Esophagus (tissue), 2 donors: ENCODE measurements at regions not wholly inside any gene's neighbourhood (a gene's known extent, or its start where the extent isn't known, plus 50 kb on each side); places are given as distances from the start of the nearest gene placed in this dataset.
"Not testable (repeated sequence)": the region's sequence is repeated elsewhere in the genome, so short reads cannot be mapped to it uniquely, and the experiment has no call there.

Experiments
- H3K27ac ChIP-seq, 2 donors: one replicate each; pipeline ENCODE4 v1.5.1; 2013; ENCODE audit warnings: low read depth in 2 of 2, mild to moderate bottlenecking in 2 of 2, inconsistent platforms in 1 of 2, low read length in 1 of 2, moderate library complexity in 1 of 2
- H3K27me3 ChIP-seq, 2 donors: one replicate each; pipeline ENCODE4 v1.6.1; 2013; ENCODE audit warnings: low read length in 2 of 2, control low read depth in 1 of 2, mild to moderate bottlenecking in 1 of 2; ENCODE audit not compliant: insufficient read depth in 2 of 2, control insufficient read depth in 1 of 2
- H3K36me3 ChIP-seq, 2 donors: one replicate each; pipeline ENCODE4 v1.6.1; 2013; ENCODE audit warnings: low read length in 1 of 2; ENCODE audit not compliant: control insufficient read depth in 2 of 2, insufficient read depth in 2 of 2
- H3K4me1 ChIP-seq, 2 donors: one replicate each; pipeline ENCODE4 v1.6.1; 2013; ENCODE audit warnings: low read length in 1 of 2; ENCODE audit not compliant: control insufficient read depth in 2 of 2, insufficient read depth in 2 of 2
- H3K4me3 ChIP-seq, 2 donors: one replicate each; pipeline ENCODE4 v1.5.1; 2013; ENCODE audit warnings: low read length in 2 of 2, mild to moderate bottlenecking in 2 of 2, low read depth in 1 of 2, moderate library complexity in 1 of 2
- H3K9me3 ChIP-seq, 2 donors: one replicate each; pipeline ENCODE4 v1.6.1; 2013; ENCODE audit warnings: mild to moderate bottlenecking in 2 of 2, low read depth in 1 of 2, low read length in 1 of 2, moderate library complexity in 1 of 2; ENCODE audit not compliant: control insufficient read depth in 2 of 2, insufficient read depth in 1 of 2
- WGBS, 2 donors: extraction: QIAGEN DNeasy Blood & Tissue Kit; methylation state at CpG; one replicate each; pipeline ENCODE4 v1.1.7; 2013; 5-methylcytosine and 5-hydroxymethylcytosine counted together
- donor health status: healthy with polysubstance abuse.
- donor health status: Bipolar disorder and iron deficiency.

DNA sequence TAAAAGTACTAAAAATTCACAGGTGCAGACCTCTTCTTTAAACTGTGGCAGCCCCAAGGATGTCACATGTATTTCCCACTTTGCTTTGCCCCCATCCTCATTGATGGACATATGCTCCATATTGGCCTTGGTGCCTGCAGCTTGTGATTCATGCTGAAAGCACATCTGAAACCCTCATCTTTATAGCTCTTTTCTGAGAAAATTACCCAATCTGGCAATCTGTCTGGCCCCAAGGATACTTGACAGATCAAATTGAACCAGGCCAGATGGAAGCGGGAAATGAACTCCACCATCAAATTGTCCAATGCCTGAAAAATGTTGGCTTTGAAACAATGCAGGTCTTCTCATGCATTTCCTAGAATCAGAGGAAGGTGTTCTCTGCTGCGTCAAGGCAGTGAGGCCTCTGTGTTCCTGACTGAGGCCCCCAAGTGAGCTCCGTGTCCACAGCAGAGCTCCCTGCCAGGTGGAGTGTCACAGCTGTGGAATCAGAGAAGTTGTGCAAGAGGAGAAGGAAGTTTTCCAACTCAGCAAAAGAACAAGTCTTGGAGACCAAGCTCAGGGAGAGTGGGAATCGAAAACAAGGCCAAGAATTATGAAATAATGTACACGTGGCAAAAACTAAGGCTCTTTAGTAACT, 323.7 kb downstream of the PLPP3 start:
- Histone ChIP-seq H3K4me1 (no peaks in the 10 kb centered on the region), H3K9me3 (peaks cover 0 to 4% of the 10 kb centered on the region in 2 donors), H3K27me3 (no peaks in the 10 kb centered on the region), H3K36me3 (no peaks in the 10 kb centered on the region), H3K27ac (peak overlapping the region in 1 of 2 donors; percentile 11), H3K4me3 (no peak overlapping the region)
- 65 to 68% methylated on average over 5 of the region's 5 CpGs for WGBS, 2 donors

DNA sequence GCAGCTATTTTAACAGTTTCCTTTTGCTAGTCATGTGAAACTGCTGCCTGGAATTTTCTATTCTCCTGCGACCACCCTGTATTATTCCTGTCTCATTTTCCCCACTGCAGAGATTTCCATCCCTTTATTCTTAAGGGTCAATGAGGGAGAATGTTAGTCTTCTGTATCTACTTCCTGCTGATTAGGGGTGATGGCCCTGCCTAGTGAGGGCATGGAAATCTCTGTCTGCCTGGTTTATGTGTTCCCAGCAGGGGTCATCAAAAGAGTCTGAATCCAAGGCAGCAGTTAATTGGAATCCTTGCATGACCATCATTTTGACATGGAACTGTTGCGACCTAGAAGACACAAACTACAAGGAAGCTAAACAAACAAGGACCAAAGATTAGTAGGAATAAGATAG, 325.2 kb downstream of the PLPP3 start:
- H3K4me3 ChIP-seq = no peak overlapping the region
- H3K27me3 ChIP-seq = no peaks in the 10 kb centered on the region
- no peaks in the 10 kb centered on the region for H3K9me3 ChIP-seq
- WGBS, 2 donors = 88 to 90% methylated on average over 2 of the region's 2 CpGs
- H3K36me3 ChIP-seq = no peaks in the 10 kb centered on the region
- H3K4me1 ChIP-seq = no peaks in the 10 kb centered on the region
- no peak overlapping the region for H3K27ac ChIP-seq

- no peak overlapping the region for H3K27ac ChIP-seq
- H3K4me3 ChIP-seq = no peak overlapping the region
- H3K27me3 ChIP-seq = no peaks in the 10 kb centered on the region
- no peaks in the 10 kb centered on the region for H3K4me1 ChIP-seq
- WGBS, 2 donors = 36 to 97% methylated on average over 1 of the region's 1 CpG
- no peaks in the 10 kb centered on the region for H3K36me3 ChIP-seq
- no peaks in the 10 kb centered on the region for H3K9me3 ChIP-seq
Measured at GRCh38 chr1:56250809-56251208, 328.6 kb downstream of the PLPP3 start.

DNA sequence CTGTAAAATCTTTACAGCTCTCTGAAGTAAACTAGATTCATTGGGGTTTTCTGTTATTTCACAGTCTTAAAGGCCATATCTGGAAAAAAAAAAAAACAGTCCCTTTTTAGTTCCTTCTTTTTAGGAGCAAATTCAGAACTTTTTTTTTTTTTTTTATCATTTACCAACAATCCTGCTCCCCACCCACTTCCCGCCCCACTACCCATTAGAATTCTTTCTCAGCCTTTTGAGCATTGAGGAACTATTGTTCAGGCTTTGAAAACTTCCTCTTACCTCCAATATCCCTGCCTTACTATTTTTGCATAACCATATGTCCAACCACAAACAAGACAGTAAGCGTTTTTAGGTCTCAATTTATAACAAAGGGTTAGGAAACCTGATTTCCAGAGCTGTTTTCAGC, 330.1 kb downstream of the PLPP3 start:
- Histone ChIP-seq H3K9me3 (no peaks in the 10 kb centered on the region), H3K4me1 (no peaks in the 10 kb centered on the region), H3K4me3 (no peak overlapping the region), H3K36me3 (no peaks in the 10 kb centered on the region), H3K27me3 (no peaks in the 10 kb centered on the region), H3K27ac (no peak overlapping the region)
- WGBS, 2 donors = 68 to 76% methylated on average over 2 of the region's 2 CpGs

- H3K27me3 ChIP-seq = no peaks in the 10 kb centered on the region
- WGBS, 2 donors = 91 to 95% methylated on average over 1 of the region's 1 CpG
- H3K4me3 ChIP-seq = no peak overlapping the region
- H3K4me1 ChIP-seq = no peaks in the 10 kb centered on the region
- no peak overlapping the region for H3K27ac ChIP-seq
- no peaks in the 10 kb centered on the region for H3K36me3 ChIP-seq
- H3K9me3 ChIP-seq = no peaks in the 10 kb centered on the region
Measured at GRCh38 chr1:56248138-56248537, 331.2 kb downstream of the PLPP3 start.

- not testable (repeated sequence) for H3K27ac ChIP-seq, H3K4me3 ChIP-seq, H3K36me3 ChIP-seq, H3K9me3 ChIP-seq, H3K4me1 ChIP-seq, H3K27me3 ChIP-seq
- 88 to 90% methylated on average over 2 of the region's 2 CpGs for WGBS, 2 donors
Measured at GRCh38 chr1:56246726-56247125, 332.6 kb downstream of the PLPP3 start.

- no peaks in the 10 kb centered on the region for H3K36me3 ChIP-seq
- 39 to 93% methylated on average over 1 of the region's 1 CpG for WGBS, 2 donors
Measured at GRCh38 chr1:56240400-56240799, 339.0 kb downstream of the PLPP3 start.

DNA sequence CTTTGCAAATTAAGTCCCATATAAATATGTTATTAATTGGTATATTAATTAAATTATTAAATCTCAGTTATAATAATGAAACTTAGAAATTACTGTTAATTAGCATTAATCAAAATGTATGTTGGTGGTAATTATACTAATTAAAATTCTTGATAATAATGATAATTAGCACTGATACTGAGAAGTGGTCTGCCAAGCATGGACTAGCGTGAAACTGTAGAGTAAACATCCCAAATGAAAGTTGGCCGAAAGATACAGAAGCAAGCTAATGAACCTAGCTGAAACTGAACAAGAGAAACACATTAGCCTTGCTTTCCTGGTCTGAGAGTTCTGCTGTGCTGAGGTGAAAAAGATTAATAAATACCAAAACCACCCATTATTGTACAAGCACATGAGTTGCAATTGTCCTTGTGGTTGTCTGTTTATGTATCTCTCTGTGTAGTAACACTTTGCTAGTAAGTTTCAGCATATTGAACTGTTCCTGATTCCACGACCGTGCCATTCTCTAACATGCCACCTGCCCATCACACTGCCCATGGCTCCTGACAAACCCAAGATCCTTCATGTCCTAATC, 341.8 kb downstream of the PLPP3 start:
- Histone ChIP-seq H3K27ac (no peak overlapping the region), H3K4me1 (no peaks in the 10 kb centered on the region), H3K36me3 (no peaks in the 10 kb centered on the region), H3K27me3 (no peaks in the 10 kb centered on the region), H3K4me3 (no peak overlapping the region), H3K9me3 (no peaks in the 10 kb centered on the region)
- 89 to 92% methylated on average over 4 of the region's 4 CpGs for WGBS, 2 donors

More at GRCh38 chr1:56240400-56240799, 339.0 kb downstream of the PLPP3 start:
- no peaks in the 10 kb centered on the region for H3K9me3 ChIP-seq
- H3K4me1 ChIP-seq = no peaks in the 10 kb centered on the region
- no peak overlapping the region for H3K4me3 ChIP-seq
- H3K27ac ChIP-seq = no peak overlapping the region
- no peaks in the 10 kb centered on the region for H3K27me3 ChIP-seq

DNA sequence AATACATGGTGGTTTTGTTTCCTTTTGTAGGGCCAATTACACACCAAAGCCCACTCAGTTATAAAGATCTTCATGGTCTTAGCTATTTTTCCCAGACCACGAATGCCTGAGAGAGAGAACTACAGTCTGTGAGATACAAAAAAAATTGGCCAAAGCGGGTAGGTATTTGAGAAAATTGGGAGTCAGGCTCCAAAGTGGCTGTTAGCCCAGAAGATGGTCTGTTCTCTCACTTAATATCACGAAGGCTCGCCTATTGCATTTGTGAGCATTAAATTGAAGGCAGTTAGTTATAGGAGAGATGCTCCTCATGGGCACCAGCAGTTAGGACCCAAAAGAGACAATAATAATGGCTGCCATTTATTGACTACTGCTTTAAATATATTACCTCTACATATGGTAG, 342.7 kb downstream of the PLPP3 start:
- Histone ChIP-seq H3K27ac (no peak overlapping the region), H3K9me3 (no peaks in the 10 kb centered on the region)
- 90 to 95% methylated on average over 4 of the region's 4 CpGs for WGBS, 2 donors

DNA sequence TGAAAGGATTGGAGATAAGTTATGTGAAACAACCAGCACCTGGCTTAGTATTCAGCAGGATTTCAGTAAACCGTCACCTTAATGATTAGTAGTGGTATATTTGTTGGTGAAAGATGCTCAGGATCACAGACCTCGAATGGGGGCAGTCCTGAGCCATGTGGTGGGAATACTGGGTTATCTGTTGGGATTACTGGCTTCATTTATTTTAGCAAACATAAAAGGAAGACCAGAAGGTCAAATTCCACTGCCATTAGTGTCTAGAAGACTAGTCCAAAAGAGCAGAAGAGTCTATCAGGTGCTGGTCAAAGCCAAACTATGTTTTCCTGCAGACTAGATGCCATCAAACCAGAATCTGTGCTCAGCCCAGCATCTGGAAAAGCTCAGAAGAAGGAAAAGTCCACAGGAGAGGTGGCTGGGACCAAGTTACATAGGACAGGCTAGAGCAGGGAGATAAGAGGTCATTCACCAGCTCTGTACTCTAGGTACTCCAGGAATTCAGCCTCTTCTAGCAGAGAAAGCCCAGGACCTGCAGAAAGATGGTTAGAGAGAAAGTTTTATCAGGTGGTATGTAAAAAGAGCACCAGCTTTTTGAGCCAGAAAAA, 343.4 kb downstream of the PLPP3 start:
- no peak overlapping the region for H3K27ac ChIP-seq
- 83 to 84% methylated on average over 2 of the region's 2 CpGs for WGBS, 2 donors
- H3K9me3 ChIP-seq = no peaks in the 10 kb centered on the region
- H3K4me1 ChIP-seq = no peaks in the 10 kb centered on the region
- H3K36me3 ChIP-seq = no peaks in the 10 kb centered on the region
- H3K27me3 ChIP-seq = no peaks in the 10 kb centered on the region
- H3K4me3 ChIP-seq = no peak overlapping the region

More for the DNA sequence above, 342.7 kb downstream of the PLPP3 start:
- Histone ChIP-seq H3K4me3 (no peak overlapping the region), H3K27me3 (no peaks in the 10 kb centered on the region), H3K36me3 (no peaks in the 10 kb centered on the region), H3K4me1 (no peaks in the 10 kb centered on the region)
